ENCODE measurements at regions not wholly inside any gene's neighbourhood (a gene's known extent, or its start where the extent isn't known, plus 50 kb on each side); places are given as distances from the start of the nearest gene placed in this dataset.

- 89 to 96% methylated on average over 2 of the region's 2 CpGs for WGBS, 2 donors
- H3K27me3 ChIP-seq: no peaks in the 10 kb centered on the region
- H3K4me1 ChIP-seq: no peaks in the 10 kb centered on the region
- no peak overlapping the region for H3K4me3 ChIP-seq
- no peak for DNase-seq
- intact Hi-C loops (cut with DNase I): no loop called here
- H3K9me3 ChIP-seq: no peaks in the 10 kb centered on the region
- TF ChIP-seq CTCF (IDR thresholded peaks at IDR 0.05) (no peak), POLR2AphosphoS5 (IDR thresholded peaks at IDR 0.05) (no peak), EP300 (IDR thresholded peaks at IDR 0.05) (no peak), POLR2A (IDR thresholded peaks at IDR 0.05) (no peak)
- no peak overlapping the region for H3K27ac ChIP-seq
- H3K36me3 ChIP-seq: no peaks in the 10 kb centered on the region
Observed at GRCh38 chr10:59055045-59055444, 121.4 kb upstream of the PHYHIPL start.

GRCh38 chr10:59057345-59057744 is 119.1 kb upstream of the PHYHIPL start:
- no peak overlapping the region for H3K27ac ChIP-seq
- intact Hi-C loops (cut with DNase I): no loop called here

GRCh38 chr10:59060852-59061251 is 115.6 kb upstream of the PHYHIPL start:
- H3K36me3 ChIP-seq: no peaks in the 10 kb centered on the region
- no peaks in the 10 kb centered on the region for H3K9me3 ChIP-seq
- intact Hi-C loops (cut with DNase I): no loop called here
- H3K4me1 ChIP-seq: no peaks in the 10 kb centered on the region
- no peak for DNase-seq
- H3K27me3 ChIP-seq: no peaks in the 10 kb centered on the region
- 90 to 94% methylated on average over 1 of the region's 1 CpG for WGBS, 2 donors
- TF ChIP-seq EP300 (IDR thresholded peaks at IDR 0.05) (no peak), POLR2AphosphoS5 (IDR thresholded peaks at IDR 0.05) (no peak)
- no peak overlapping the region for H3K27ac ChIP-seq
- H3K4me3 ChIP-seq: no peak overlapping the region

More at GRCh38 chr10:59057345-59057744, 119.1 kb upstream of the PHYHIPL start:
- Histone ChIP-seq H3K9me3 (no peaks in the 10 kb centered on the region), H3K27me3 (no peaks in the 10 kb centered on the region), H3K4me3 (no peak overlapping the region), H3K4me1 (no peaks in the 10 kb centered on the region), H3K36me3 (no peaks in the 10 kb centered on the region)
- DNase-seq: no peak
- TF ChIP-seq POLR2A (IDR thresholded peaks at IDR 0.05) (no peak), CTCF (IDR thresholded peaks at IDR 0.05) (no peak), POLR2AphosphoS5 (IDR thresholded peaks at IDR 0.05) (no peak), EP300 (IDR thresholded peaks at IDR 0.05) (no peak)

GRCh38 chr10:59063491-59063890 is 113.0 kb upstream of the PHYHIPL start:
- Histone ChIP-seq H3K4me3 (no peak overlapping the region), H3K27ac (no peak overlapping the region), H3K9me3 (no peaks in the 10 kb centered on the region), H3K36me3 (no peaks in the 10 kb centered on the region), H3K4me1 (no peaks in the 10 kb centered on the region), H3K27me3 (no peaks in the 10 kb centered on the region)
- WGBS, 2 donors: 89 to 96% methylated on average over 1 of the region's 1 CpG
- DNase-seq: no peak
- intact Hi-C loops (cut with DNase I): no loop called here
- TF ChIP-seq POLR2AphosphoS5 (IDR thresholded peaks at IDR 0.05) (no peak), POLR2A (IDR thresholded peaks at IDR 0.05) (no peak), CTCF (IDR thresholded peaks at IDR 0.05) (no peak), EP300 (IDR thresholded peaks at IDR 0.05) (no peak)

GRCh38 chr10:59064080-59064692 is 112.3 kb upstream of the PHYHIPL start:
- no peak overlapping the region for H3K27ac ChIP-seq
- H3K27me3 ChIP-seq: no peaks in the 10 kb centered on the region
- 74 to 87% methylated on average over 2 of the region's 2 CpGs for WGBS, 2 donors
- no peak for TF ChIP-seq POLR2AphosphoS5 (IDR thresholded peaks at IDR 0.05)
- no peak for TF ChIP-seq CTCF (IDR thresholded peaks at IDR 0.05)
- no peak for TF ChIP-seq POLR2A (IDR thresholded peaks at IDR 0.05)
- TF ChIP-seq EP300 (IDR thresholded peaks at IDR 0.05): no peak
- no peaks in the 10 kb centered on the region for H3K9me3 ChIP-seq
- intact Hi-C loops (cut with DNase I): no loop called here
- no peaks in the 10 kb centered on the region for H3K4me1 ChIP-seq
- no peak overlapping the region for H3K4me3 ChIP-seq
- H3K36me3 ChIP-seq: no peaks in the 10 kb centered on the region
- no peak for DNase-seq

Measured in sigmoid colon (tissue), 6 donors.